ENCODE measurements at regions not wholly inside any gene's neighbourhood (a gene's known extent, or its start where the extent isn't known, plus 50 kb on each side); places are given as distances from the start of the nearest gene placed in this dataset.

DNA sequence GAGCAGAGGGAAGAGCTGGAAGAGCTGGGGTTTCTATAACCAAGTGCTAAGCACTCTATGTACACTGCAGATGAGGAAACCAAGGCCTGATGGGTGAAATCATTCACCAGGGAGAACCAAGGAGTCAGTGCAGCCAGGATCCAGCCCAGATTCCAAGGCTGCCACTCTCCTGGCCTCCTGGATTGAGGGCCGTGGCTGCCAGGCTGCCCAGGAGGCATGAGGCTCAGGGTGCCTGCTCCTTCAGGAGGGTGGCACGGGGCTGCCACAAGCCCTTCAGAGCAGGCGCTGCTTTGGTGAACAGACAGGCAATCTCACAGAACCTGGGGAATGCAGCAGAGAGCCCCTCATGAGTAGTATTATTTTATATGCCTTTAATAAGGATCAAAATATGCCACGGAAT is 293.7 kb upstream of the HDAC4 start:
- no peak for DNase-seq (ENCODE audit: low read depth in 2 of 2, low spot score in 1 of 2)

DNA sequence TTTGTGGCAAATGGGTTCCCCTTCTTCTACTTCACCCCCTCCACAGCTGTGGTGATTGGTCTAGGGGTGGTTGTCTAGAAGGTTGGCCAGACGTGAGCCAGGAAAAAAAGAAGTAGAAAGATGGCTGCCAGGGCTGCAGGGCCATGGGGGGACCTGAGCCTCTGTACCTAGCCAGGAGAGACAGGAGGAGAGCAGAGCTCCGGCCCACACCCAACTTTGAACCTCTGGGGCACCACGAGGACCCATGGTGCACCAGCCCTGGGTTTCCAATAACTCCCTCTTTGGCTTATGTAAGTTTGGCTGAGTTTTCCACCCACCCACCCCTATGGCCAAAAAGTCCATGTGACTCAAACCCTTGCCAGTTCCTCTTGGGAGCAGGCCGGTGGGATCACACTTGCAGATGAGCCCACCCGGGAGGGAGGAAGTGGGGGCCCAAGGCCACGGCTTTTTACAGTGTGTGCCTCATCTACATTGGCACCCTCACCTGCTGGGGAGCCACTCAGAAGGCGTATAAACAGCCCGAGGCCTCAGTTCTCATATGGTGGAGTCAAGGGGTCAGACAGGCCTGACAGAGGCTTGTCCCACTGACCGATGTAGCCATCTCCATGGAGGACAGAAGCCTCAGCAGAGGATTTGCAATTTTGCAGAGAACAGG is 293.1 kb upstream of the HDAC4 start:
- no peak for DNase-seq (ENCODE audit: low read depth in 2 of 2, low spot score in 1 of 2)

DNA sequence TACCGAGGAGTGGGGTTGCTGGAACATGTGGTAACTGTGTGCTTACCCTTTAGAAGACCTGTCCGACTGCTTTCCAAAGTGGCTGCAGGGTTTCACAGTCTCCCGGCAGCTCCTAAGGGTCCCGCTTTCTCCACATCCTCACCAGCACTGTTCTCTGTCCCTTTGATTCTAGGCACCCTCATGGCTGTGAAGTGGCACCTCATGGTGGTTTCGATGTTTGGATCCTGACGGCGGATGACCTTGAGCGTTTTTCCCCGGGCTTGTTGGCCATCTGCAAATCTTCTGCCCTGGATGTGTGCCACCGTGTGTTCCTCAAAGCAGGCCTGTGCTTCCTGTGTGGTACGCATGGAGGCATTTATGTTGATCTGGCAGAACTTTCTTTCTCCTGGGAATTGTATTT is 292.5 kb upstream of the HDAC4 start:
- DNase-seq (ENCODE audit: low read depth in 2 of 2, low spot score in 1 of 2), result no peak

DNA sequence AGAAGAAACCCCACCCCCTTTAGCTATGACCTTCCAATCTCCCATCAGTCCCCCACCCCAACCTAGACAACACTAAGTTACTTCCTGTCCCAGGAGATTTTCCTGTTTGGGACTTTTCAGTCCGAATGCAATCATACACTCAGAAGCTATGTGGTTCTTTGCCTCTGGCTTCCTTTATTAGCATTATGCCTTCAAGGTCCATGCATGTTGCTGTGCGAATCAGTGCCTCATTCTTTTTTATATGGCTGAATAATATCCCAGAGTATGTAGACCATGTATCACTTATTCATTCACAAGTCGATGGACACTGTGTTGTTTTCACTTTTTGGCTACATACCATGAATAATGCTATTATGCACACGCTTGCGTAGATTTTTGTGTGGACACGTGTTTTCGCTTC is 292.1 kb upstream of the HDAC4 start:
- no peak for DNase-seq (ENCODE audit: low read depth in 2 of 2, low spot score in 1 of 2)

DNA sequence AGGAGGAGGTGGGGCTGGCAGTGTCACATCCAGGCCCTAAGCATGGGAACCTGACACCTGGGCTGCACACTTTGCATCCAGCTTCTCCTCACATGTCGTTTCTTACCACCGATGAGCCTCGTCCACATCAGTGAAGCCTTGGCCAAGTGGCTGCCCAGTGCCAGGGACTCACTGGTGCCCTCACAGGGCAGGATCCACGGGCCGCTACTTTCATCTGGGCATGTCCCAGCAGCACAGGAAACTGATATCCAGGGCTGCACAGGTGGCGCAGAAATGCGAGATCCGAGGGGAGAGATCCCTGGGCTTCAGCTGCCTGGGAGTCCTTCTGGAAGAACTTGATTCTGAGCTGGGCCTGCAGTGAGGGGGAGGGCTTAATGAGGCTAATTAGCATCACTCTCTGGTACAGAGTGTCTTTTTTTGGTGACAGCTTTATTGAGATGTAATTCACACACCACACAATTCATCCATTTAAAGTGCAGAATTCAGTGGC is 291.6 kb upstream of the HDAC4 start:
- DNase-seq (ENCODE audit: low read depth in 2 of 2, low spot score in 1 of 2), result no peak

DNA sequence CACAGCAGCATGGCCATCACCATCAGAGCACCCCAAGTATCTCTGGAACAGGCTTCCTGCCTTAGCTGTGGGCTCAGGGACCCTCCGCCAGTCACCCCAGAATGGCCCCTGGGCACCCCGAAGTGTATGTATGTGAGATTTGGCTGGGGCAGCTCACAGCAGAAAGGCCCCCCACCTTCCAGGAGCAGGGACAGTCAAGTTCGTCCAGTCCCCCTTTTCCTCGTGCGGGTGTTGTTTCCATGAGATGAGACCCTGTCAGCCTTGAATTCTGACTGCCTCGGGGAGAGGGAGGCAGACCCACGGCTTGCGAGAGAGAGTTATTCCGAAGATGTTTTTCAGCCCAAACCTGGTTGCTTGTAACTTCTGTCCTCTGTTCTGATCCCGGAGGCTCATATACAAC is 290.9 kb upstream of the HDAC4 start:
- DNase-seq (ENCODE audit: low read depth in 2 of 2, low spot score in 1 of 2), result no peak

DNA sequence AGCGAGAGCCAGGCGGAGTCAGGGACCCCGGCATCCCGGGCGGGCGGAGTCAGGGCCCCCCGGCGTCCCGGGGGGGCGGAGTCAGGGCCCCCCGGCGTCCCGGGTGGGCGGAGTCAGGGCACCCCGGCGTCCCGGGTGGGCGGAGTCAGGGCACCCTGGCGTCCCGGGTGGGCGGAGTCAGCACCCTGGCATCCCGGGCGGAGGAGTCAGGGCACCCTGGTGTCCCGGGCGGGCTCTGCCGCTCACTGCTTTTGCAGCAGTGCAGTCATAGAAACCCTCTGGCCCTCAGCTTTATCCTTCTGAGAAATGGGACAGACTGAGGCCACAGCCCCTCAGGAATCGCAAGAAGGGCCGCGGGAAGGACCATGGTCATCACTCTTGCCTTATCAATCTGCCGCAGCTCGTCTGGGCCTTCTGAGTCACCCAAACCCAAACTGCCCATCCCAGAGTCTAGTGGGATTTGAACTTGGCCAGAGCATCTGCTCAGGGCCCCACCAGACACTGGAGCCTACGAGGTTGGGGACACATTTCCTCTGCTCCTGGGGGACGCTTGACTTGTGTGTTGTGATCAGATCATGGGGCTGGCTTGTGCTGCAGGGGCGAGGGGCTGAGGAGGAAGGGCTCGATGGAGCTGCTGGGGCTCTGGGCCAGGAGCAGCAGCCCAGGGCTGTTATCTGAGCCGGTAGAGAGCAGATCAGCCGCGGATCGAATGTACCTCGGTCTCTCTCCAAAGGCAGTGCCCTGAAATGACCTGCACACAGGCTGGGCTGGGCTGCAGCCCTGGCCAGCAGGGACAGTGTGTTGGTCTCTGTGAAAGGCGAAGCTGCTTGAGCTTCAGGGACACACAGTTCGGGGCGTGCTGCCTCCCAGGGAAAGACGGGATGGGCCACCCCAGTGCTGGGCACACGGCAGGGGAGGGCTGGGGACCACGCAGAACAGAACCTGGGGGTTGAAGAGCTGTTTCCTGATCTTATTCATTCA is 290.1 kb upstream of the HDAC4 start:
- no peak for DNase-seq (ENCODE audit: low read depth in 2 of 2, low spot score in 1 of 2)

DNA sequence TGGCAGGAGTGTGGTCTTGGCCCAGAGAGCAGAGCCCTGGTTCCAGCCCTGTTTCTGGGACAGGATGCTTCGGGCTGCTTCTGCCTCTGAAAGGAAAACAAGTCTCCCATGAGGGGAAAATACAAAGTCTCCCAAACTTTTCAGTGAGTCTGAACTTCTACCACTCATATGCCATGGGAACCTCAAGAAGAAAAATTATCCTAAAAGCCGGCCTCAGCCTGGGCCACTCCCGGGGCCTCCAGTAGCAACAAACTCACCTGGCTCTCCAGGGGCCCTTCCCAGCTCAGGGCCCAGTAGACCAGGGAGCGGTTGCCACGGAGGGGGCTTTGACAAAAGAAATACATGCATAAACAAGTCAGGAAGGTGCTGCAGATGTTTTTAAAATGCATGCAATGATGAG is 289.2 kb upstream of the HDAC4 start:
- no peak for DNase-seq (ENCODE audit: low read depth in 2 of 2, low spot score in 1 of 2)

DNA sequence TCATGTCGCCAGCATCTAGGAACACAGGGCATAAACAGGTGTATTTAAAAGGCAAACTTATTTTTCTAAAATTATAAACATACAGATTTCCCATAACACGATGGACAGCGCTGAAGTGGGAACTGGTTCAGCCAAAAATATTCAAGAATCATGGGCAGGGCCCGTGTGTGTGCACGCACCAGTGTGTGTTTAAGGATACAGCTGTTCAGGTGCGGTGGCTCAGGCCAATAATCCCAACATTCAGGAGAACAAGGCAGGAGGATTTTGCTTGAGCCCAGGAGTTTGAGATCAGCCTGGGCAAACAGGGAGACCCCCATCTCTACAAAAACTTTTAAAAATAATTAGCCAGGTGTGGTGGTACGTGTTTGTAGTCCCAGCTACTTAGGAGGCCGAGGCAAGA is 288.6 kb upstream of the HDAC4 start:
- no peak for DNase-seq (ENCODE audit: low read depth in 2 of 2, low spot score in 1 of 2)

DNA sequence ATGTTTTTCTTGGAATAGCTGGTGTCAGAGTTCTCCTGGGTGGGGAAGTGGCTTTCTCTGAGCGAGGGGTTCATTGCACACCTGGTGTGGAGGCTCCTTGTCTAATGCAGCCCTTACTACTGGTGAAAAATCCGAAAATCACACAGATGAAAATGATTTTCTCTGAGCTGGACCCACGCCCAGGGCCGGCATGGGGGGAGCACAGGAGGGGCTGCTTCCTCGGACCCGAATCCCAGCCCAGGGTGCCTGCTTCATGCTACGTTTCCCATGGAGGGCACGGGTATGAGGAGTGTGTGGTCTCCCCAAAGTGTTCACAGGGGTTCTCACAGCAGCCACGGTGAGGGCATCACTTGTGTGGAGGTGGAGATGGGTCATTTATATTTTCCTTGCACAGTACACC is 288.0 kb upstream of the HDAC4 start:
- no peak for DNase-seq (ENCODE audit: low read depth in 2 of 2, low spot score in 1 of 2)

DNA sequence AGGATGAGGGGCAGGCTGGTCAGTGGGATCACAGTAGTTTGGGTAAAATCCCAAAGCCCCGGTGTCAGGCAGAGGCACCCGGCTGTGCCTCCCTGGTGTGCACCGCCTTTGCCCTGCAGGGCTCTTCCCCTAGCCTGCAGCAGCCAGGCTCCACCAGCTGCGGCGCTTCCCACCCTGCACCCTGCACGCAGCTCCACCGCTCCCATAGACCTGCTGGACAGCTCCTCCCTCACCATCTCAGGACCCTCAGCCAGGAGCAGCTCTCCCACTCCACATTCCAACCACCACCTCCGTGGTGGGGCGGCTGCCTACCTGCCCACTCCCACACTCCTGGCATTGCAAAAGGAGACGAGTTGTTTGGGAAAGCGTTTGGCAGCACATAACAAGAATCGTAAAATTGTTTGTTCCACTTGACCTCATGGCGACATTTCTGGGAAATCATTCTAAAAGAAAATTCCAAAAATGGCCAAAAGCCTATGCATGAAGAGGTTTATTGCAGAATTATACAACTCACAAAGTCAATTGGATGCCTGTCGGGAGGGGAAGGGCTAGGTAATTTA is 287.4 kb upstream of the HDAC4 start:
- no peak for DNase-seq (ENCODE audit: low read depth in 2 of 2, low spot score in 1 of 2)

DNA sequence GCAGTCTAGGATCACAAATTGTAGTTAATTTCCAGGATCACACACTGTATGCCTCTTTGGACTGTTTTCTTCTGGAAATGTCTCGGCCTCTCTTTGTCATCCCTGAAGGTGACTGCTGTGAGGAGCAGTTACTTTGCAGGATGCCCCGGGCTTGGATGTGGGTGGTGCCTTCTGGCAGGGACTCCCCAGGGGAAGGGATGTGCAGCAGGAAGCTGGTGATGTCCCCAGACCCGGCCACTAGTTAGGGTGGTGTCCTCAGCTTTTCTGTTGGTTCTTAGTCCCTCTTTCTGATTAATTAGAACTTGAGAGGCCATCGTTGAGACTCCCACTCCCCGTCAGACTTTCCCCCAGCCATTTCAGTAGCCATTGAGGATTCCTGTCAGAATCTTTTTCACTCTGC is 286.6 kb upstream of the HDAC4 start:
- DNase-seq (ENCODE audit: low read depth in 2 of 2, low spot score in 1 of 2), result no peak

DNA sequence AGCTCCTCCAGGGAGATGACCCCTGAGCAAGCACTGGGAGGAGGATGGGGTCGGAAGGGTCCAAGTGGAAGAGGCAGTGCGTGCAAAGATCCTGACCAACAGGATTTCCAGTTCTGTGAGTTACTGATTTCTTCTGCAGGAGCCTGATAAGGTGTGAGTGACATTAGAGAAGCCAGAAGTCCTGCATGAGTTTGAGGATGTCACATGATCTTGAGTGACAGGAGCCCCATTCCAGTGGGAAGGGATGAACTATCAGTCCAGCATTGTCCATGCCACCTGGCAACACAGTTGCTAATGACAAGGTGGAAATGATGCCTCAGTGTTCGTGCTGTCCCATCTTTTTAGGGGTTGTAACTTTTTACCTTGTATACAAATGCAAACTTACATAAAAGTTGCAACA is 285.1 kb upstream of the HDAC4 start:
- DNase-seq (ENCODE audit: low read depth in 2 of 2, low spot score in 1 of 2), result no peak

DNA sequence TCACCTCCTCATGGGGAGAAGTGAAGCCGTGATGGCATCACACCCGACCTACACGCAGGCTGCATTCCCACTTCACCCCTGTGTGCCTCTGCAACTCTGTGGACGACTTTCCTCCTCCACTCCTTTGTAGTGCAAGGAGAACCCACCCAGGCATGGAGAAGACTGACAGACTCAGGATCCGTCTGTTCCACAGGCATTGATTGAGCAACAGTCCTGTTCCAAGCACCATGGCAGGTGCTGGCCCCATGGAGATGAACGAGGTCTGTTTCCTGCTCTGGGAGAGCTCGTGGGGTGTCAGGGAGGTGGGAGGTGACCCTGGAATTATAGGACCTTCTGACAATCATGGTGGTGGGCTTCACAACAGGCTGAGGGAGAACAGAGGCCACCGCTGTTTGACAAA is 284.7 kb upstream of the HDAC4 start:
- no peak for DNase-seq (ENCODE audit: low read depth in 2 of 2, low spot score in 1 of 2)

DNA sequence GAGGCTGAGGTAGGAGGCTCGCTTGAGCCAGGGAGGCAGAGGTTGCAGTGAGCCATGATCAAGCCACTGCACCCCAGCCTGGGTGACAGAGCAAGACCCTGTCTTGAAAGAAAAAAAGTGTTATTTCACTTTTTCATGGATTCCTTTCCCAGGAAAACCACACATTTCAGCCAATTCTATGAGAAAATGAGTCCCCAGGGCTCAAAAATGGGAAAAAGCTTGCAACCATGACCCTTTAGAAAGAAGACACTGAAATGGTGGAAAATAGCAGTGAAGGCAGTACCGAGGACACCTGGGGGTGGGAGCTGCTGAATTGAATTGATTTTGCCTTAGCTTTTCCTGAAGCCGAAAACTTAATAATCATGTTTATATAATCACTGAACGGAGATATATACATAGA is 284.2 kb upstream of the HDAC4 start:
- no peak for DNase-seq (ENCODE audit: low read depth in 2 of 2, low spot score in 1 of 2)

DNA sequence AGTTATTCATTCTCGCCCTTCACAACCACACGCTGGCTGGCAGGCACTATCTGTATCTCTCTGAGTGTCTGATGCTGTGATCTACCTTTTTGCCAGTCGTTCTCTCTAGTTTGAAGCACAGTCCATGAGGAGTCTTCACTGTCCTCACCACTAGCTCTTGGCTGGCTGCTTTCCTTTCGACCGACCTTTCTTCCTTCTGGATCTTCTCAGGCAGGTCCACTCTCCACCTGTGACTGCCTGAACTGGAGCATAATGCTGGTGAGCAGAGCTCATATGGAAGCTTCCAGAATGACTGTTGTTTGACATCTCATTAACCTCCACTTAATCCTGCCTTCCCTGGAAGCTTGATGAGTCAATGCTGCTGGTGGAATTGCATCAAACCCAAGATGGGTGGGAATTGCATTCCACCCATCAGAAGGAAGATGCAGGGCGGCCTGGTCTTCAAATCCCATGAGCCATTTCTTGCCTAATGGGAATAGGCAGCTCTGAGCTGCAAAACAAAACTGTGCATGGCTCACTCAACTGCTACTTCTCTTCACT is 283.5 kb upstream of the HDAC4 start:
- no peak for DNase-seq (ENCODE audit: low read depth in 2 of 2, low spot score in 1 of 2)

DNA sequence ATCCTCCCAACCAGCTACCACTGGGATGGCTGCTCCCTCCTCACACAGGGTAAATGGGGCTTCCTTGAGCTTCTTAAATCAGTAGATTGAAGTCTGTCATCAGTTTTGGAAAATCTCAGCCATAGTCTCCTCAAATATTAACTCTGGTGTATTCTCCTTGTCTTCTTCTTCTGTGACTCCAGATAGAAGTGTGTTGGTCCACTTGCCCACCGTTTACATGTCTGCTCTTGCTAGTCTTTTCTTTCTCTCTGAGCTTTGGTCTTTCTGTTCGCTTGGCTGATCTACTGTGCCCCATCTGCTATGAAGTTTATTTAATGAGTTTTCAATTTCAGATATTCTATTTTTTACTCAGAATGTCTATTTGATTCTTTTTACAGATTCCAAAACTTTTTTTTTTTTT is 281.7 kb upstream of the HDAC4 start:
- no peak for DNase-seq (ENCODE audit: low read depth in 2 of 2, low spot score in 1 of 2)

DNA sequence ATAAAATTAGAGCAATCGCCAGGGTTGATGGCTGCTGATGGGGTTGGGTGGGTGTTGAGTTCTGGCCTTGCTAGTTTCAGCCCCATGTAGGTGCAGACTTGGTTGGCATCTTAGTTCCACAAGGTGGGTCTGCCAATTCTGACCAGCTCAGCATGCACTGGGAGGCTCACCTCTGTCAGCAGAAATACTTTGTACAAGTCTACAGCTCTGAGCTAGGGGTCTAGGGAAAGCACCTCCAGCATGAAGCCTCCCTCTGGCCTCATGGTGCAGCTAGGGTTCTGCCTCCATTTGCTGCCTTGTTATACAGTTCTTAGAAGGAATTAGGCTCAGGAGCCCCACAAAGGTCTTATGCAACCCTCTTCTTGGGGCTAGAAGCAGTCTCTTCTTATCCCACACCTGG is 278.9 kb upstream of the HDAC4 start:
- no peak for DNase-seq (ENCODE audit: low read depth in 2 of 2, low spot score in 1 of 2)

DNA sequence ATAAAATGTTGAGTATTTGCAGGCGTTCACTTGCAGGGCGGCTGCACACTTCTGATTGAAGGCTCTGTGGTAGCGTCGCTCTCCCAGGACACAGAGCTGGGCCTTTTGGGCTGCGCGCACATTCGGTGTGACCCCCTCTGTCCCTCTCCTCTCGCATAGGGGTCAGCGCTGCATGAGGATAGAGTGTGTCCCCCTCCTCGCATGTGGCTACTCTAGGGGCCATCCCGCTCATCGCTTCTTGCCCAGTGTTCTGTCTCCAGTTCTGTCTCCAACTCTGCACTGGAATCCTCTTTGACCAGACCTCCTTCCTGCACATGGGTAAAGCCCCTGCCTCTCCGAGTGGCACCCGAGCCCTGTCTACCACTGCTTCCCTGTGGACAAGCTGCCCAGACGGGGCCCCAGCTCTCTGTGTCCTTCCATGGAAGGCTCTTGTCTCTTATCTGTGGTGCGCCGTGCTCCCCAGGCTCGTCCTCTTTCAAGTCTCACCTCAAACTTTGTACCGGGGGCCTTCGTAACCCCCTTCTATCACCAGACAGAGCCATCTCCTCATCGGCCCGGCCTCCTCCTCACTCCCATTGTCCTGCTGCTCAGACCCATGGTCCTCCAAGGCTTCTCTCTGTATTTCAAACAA is 278.0 kb upstream of the HDAC4 start:
- no peak for DNase-seq (ENCODE audit: low read depth in 2 of 2, low spot score in 1 of 2)

DNA sequence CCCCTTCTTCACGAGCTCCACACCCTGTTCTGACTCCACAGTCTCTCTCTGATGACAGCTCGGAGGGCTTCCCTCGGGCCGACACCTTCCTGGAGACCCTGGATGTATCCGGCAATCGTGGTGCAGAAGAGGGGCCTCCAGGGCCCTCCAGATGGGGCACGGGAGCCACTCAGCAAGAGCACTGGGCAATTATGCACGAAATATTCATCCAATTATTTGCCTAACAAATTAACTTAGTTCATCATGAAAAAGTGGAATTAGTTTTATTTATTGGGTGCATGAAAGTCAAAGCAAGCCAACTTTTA is 277.3 kb upstream of the HDAC4 start:
- no peak for DNase-seq (ENCODE audit: low read depth in 2 of 2, low spot score in 1 of 2)

DNA sequence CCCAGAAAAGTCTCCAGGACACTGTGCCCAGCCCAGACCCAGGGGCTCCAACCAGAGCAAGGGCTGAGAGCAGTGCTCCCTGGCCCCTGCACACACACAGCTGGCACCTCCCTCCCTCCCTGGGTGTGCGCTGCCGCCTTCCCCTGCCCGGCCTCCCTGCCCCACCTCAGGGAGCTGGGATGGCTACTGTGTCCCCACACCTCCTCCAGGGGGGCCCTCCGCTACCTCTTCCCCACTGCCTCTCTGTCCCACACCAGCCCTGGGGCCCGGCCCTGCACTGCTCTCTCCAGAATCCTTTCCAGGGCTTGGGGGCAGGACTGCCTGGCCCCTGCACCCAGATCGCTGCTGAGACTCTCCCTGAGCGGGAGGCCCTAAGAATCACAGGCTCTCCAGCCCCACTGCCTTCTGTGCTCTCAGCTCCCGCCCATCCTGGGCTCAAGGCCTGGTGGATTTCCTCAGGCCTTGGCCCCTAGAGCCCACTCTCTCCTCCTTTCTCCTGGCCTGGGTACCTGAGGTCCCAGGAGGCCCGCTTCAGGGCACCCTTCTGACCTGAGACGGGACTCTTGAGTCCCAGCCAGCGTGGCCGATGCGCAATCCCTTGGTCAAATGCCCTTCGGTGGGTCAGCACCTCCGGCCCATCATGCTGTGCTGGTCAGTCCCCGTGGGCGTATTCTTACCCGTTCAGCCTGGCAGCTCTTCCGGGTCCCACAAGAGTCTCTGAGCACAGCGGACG is 276.8 kb upstream of the HDAC4 start:
- no peak for DNase-seq (ENCODE audit: low read depth in 2 of 2, low spot score in 1 of 2)

Measured in stimulated activated CD8-positive, alpha-beta memory T cell treated with anti-CD3 and anti-CD28 coated beads, Interleukin-4, amount 100 ng/mL, for 1 hour (primary cell).